NCI-H774 (cell line): ENCODE measurements at regions not wholly inside any gene's neighbourhood (a gene's known extent, or its start where the extent isn't known, plus 50 kb on each side); places are given as distances from the start of the nearest gene placed in this dataset.

Experiments used
- DNase-seq: peaks from one replicate; lab custom pipeline; 2025; lab: John Stamatoyannopoulos, UW

DNA sequence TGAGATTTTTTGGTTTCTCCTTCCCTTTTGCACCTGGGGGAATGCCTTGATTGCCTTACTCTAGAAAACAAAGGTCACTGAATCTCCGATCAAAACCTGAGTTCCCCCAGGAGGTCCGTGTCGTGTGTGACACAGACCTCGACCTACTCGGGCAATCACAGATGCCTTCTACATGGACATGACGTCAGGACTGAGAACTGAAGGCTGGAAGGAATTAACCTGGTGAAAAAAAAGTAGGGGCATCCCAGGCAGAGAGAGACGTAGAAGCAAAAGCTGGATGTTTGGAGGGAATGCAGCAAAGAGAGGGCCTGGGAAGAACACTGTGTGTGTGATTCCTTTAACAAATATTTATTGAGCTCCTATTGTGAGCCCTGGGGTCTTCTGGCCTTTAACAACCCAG lies 178.0 kb downstream of the PRDM2 start:
- no peak for DNase-seq

DNA sequence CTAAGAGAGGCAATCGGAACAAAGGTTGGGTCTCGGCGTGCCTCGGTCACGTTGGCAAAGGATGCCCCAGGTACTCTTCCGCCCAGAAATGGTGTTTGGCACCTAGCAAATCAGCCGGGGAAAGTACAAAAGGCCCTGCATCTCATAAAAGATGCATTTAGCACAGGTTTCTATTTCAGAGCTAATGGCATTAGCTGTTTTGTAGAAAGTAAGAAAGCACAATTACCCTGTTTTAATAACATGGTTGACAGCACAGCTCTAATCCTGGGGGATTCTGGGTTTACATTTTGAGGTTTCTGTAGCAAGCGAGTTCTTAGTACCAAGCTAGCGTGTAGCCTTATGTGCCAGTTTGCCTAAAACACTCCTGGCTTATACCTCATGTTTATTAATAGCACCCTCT lies 178.5 kb downstream of the PRDM2 start:
- DNase-seq: no peak

DNA sequence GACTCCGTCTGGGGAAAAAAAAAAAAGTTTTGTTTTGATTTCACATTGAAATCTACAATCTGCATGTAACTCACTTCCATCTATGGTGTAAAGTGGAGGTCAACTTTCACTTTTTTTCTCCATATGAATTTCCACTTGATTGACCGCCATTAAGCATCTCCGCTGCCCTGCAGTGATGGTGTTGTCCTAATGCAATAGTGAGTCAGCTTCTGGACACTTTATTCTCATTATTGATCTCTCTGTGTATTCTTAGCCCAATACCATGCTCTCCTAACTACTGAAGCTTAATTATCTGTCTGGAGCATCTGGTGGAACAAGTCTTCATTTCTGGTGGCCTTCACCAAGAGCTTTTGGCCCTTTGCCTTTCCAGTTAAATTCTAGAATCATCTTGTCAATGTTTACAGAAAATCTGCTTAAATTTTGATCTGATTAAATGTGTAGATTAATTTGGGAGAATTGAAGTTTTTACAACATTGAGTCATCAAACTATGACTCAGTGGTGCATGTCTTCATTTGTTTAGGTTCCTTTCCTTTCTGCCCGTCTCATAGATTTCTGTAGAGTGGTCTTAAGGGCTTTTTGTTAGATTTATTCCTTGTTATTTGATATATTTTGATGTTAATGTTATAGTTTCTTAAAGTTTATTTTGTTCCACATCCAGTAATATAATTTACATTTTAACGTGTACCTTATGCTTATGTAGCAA lies 181.5 kb downstream of the PRDM2 start:
- no peak for DNase-seq

DNA sequence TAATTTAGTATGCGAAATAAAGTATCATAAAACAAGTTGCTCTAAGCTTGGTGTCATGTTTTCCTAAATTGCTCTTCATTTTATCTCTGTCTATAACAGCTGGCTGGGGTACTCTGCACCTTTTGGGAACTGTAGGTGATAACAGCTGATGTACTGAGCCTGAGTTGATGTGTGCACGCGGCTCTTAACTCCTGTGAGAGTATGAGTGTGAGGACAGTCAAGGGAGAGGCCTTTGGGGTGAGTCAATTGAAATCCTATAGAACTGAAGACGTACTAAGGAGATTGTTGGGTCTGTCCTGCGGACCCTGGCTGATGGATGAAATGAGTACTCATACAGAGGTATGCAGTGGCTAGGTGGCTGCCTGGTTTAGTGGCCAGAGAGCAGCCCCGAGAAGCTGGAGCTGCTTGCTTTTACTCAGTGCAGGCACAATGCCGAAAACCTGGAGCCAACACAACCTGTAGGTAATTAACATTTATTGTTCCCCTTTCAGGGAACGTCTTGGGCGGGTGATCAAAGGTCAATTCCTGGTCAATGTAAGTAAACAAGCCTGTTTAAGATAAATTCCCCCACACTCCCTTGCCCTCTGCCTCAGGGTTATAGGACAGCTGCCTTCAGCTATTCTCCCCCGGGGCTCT lies 188.5 kb downstream of the PRDM2 start:
- no peak for DNase-seq

DNA sequence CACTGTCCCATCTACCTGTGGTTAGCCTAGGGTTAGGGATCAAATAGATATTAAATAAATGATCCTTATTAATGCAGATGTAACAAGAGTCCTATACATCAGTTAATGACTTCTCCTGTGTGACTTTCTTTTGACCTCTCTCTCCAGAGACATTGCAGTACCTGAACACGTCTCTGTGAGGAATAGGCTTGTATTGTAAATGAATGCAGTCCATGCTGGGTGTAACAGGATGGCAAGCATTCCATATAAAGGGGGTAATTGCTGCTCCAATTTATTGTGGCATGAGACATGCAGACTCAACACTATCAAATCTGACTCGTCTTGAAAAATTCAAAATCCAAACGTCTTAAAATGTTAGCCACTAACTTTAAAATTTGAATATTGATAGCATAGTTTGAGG lies 189.5 kb downstream of the PRDM2 start:
- DNase-seq: no peak

DNA sequence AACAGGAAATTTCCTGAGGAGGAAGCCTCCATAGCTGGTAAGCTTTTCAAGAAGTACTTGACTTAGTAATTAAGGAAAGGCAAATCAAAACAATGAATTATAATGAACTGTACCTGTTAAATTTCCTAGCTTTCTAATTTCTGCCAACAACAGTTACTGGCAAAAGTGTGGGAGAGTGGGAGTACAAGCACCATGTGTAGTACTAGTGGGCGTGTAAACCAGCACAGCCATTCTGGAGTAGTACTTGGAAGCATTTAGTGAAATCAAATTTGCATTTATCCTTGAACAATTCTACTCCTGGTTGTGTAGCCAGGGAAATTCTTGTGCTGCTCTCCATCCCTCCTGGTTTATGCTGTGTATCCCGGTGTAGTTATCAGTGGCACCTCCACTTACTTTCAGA lies 190.8 kb downstream of the PRDM2 start:
- no peak for DNase-seq

DNA sequence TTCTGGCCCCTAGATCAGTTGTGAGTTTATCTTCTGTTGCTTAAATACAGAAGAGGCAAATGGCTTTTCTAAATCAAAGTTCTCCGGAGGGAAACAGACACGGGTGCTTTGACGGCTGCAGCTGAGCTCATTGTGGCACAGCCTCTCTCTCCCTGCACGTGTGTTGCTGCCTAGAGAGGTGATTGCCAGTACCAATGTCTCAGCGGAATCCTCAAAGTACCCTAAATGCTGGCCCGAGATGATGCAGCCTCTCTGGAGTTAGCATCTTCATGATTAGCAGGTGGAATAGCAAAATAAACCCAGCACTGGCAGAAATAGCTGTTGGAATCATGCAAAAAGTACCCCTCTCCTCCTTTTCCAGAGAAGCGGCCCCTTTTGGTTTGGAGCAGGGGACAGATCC lies 192.2 kb downstream of the PRDM2 start:
- no peak for DNase-seq

DNA sequence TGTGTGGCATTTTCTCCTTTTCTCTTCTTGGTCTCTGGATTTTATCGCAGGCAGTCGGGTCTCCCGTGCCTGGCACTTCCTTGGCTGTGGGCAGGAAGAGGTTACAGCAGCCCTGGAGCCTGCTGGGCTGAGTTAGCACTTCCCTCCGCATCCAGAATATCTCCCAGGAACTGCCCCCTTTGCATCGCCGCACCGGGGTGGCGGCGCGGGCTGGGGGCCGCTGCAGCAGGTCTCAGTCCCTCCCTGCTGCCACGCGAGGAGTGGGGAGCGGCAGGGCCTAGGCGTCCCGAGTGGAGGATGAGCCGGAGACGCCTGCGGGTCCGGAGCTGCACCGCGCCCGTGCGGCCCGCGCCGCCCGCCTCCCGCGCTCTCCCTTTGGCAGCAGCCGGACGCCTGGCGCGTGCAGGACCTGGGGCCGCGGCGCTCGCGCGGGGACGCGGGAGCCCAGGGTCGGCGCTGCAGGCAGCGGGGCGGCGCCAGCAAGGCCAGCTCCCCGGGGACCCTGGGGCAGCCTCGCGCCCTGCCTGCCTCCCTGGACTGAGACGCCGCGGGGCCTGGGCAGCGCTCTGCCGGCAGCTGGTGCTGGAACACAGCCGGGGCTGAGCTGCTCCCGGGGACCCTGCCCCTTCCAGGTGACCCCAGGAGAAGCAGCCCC lies 192.8 kb downstream of the PRDM2 start:
- no peak for DNase-seq

DNA sequence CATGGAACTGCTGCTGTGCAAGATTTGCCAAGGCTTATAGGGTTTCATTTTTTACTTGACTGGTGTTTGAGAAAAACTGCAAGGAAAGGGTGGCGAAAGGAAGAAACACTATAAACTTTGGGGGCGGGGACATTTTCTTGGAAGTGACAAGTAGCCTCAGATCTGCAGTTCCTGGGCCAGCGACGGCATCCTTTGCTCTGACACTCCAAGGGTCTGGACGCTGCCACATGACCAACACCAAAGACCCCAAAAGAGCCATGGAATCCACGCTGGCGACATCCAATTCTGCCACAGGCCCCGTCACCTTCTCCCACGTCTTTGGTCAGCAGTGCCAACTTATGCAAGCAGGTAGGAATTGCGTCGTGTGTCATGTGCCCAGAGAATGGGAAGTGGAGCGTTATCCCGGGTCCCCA lies 193.4 kb downstream of the PRDM2 start:
- DNase-seq: no peak

DNA sequence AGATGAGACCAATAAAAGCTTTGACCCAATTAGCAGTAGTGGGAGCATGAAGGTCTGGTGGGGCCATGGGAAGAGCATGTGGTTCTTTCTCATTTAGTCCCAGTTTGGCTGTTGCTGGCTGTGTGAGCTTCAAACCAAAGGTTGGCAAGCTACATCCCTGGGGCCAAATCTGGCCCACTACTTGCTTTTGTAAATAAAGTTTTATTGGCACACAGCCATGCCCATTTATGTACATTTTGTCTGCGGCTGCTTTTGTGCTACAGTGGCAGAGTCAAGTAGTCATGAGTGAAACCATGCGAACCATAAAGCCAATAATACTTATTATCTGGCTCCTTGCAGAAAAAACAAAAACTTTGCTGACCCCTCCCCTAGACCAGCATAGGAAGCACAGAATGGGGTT lies 196.9 kb downstream of the PRDM2 start:
- no peak for DNase-seq

DNA sequence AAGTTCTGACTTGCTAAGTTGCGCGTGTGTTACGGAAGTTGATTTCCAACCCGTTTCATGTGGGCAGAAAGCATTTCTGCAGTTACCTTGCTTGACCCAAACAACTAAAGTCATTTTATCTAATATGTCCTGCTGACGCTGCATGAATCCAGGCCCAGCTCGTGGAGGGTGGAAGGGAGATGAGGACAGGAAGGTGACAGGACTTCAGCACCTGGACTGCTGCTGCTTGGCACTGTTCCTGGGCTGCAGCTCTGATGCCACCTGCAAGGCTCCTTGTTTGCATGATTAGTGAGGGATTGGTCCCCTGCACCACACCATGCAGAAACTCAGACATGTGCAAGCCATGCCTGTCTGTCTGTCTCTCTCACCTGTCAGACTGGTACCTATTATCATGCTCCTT lies 198.4 kb downstream of the PRDM2 start:
- no peak for DNase-seq

DNA sequence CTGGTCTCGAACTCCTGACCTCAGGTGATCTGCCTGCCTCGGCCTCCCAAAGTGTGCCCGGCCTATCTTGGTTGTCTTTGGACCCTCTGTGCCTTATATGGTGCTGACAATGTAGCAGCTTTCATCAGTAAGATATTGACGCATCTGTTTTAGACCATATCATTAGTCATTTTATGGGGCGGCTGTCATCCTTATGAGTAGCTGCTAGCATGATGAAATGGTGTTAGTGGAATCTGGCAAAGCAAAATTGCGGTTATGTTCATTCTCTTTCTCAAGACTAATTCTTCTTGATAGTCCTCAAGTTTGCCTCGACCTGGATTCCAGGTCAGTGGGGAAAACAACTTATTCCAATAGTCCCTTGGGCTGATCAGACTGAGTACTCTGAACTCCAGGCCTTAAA lies 199.9 kb downstream of the PRDM2 start:
- DNase-seq: no peak

DNA sequence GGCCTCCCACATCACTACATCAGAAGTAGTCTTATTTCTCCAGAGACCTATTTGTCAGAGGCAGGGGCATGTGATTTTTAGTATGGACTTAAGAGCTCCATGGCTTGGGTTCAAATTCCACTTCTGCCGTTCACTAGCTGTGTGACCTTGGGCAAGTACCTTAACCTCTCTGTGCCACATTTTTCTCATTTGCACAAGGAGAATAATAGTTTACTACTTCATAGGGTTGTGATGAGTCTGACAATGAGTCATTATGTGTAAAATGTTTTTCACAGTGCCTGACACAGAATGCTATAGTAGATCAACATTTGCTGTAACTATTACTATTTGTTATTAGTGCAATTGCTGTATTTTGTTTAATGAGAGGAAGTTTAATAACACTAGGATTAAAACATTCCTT lies 200.6 kb downstream of the PRDM2 start:
- no peak for DNase-seq

DNA sequence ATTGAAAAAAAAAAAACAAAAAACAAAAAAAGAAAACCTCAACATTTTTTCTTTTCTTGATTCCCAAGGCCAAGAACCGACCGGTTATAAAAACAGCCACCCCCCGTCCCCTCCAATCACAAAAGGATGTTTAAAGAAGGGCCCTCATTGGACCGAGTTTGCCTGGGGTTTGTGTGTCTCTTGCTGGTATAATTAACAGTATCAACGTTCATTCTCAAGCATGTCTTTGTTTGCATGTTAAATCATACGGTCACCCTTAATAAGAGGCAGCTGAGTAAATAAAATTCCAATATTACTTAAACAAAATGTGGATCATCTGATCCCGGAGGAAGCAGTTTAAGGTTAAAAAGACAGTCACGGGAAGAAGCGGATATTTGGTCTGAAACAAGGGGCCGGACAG lies 201.1 kb downstream of the PRDM2 start:
- no peak for DNase-seq

DNA sequence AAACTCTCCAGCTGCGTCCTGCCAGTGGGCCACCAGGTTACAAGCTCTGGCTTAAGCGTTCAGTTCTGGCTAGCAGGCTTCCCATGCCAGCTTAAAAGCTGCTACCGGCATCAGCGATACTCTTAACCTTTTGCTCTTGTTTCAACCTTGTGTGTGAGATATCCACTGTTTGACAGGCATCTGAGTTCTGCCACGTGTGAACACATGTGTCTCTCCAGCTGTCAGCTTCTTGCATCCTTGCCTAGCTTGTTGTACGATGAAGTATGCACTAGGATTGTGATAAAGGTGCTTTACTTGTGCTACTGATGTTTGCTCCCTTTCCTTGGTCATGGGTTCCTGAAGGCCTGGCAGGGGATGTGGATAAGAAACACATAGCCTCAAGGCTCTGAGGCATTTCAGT lies 201.6 kb downstream of the PRDM2 start:
- DNase-seq: no peak

DNA sequence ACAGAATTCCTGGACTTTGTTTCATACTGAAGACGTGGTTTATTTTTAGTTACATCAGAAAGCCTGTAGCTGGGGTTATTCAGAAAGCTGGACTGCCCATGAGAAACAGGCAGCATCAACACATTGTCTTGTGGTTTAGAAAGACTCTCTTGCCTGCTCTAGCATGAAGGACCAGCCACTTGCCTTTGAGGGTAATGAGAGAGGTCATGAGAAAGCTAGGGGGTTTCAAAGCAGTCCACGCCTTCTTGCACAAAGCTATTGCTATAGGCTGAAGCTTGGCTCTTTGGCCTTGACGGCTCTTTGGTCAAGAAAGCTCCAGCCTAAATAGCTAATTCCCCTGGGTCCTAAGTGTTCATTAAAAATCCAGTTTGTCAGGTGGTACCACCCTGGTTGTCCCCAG lies 208.1 kb downstream of the PRDM2 start:
- DNase-seq: no peak

DNA sequence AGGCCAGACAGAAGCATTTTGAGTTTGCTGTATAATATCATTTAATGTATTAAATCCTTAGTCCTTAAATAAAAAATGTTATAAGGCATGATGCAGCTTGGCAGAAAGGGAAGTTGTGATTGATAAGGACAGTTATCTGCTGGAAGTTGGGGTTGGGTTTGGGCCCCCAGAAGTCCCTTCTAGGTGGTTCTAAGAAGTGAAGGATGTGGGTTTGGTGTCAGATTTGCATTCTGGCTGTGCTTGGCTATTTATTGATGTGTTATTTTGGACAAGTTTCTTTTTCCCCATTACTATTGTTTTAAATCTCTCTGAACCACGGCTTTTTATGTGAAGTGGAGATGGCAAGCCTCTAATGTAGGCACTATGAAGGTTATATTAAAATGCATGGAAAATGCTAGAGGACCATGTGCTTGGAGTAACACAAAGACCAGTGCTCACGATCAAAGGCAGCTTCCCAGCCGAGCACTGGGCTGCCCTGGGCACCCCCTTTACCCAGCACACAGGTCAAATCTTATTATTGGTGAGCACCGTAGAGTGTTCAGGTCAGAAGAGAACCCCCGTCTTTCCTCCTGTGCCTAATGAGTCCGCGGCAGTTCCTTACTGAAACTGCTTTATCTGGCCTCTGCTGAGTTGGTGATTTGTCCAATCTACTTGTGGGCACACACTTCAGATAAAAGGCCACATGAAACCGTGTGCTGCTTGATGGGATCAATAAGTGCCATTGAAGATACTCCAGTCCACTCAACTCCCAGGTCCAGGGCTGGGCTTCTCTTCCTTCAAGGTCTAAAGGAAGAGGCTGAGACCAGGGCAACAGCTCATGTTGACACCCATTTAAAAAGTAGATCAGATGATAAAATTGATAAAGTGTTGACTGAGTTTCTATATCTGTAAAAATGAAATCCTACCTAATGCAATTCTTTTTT lies 212.0 kb downstream of the PRDM2 start:
- DNase-seq: no peak

DNA sequence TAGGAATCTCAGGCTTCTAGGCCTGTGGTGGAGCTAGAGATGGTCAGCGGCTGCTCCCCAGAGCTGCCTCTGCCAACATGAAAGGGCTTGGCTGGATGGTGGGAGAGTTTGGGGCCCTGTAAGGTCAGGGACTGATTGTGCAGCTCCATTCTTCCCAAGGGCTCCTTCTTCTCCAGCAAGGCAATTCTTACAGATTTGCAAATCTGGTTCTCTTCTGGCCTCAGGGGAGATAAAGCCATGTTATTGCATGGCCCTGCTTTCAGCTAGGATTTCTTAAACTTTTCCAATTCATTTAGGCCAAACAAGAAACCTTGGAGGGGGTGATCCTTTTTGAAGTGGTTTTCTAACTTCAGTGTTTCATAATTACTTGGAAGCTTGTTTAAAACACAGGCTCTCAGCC lies 213.4 kb downstream of the PRDM2 start:
- DNase-seq: no peak

DNA sequence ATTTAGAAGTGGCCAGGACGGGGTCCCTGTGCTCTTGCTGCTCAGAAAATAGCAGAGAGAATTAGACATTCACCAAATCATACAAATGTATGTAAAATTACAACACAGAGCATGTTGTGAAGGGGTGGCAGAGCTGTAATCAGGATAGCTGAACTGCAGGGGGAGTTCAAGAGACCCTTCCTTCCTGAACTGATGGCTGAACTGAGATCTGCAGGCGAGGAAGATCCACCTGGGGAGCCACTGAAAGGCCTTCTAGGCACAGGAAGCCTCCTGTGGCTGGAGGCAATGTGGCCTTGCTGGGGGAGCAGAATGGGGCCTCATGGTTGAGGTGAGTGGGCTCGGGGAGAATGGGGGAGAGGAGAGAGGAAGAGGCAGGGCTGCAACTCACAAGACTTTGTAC lies 216.5 kb downstream of the PRDM2 start:
- DNase-seq: no peak

DNA sequence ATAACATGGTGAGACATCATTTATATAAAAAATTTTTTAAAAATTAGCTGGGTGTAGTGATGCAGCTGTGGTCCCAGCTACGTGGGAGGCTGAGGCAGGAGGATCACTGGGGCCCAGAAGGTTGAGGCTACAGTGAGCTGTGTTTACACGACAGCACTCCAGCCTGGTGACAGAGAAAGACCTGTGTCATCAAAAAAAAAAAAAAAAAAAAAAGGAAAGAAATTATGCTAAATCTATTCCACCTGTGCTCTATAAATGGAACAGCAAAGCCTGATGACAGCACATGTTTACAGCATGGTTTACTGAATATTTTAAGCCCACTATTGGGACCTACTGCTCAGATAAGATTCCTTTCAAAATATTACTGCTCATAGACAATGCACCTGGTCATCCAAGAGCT lies 217.6 kb downstream of the PRDM2 start:
- DNase-seq: no peak

DNA sequence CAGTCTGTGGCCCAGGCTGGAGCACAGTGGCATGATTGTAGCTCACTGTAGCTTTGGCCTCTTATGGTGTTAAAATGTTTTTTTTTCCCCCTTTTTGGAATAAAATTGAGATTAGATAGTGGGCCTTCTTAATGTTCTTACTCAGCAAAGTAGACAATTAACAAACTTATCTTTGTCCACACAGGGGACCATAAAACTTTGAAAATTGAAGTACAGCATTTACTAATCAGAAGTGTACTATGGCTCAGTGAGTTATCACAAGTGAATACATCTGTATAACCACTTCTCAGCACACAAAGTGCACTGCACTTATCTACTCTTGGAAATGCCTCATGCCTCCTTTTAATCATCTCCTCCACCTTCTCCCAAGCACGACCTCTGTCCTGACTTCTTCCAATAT lies 218.9 kb downstream of the PRDM2 start:
- DNase-seq: no peak

DNA sequence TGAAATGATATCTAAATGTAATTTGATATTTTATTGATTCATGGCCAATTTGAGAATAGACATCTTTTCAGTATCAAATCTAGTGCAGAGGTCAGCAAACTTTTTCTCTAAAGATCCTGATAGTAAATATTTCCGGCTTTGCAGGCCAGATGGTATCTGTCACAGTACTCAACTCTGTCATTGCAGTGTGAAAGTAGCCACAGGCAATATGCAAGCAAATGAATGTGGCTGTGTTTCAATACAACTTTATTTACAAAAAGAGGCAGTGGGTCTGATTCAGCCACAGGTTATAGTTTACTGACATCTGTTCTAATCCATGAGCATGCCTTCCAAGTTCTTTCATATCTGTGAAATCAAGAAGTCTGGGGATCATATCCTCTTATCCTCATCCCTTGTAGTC lies 221.2 kb downstream of the PRDM2 start:
- DNase-seq: no peak
